ENCODE measurements at regions not wholly inside any gene's neighbourhood (a gene's known extent, or its start where the extent isn't known, plus 50 kb on each side); places are given as distances from the start of the nearest gene placed in this dataset.

- Mint-ChIP-seq H3K27me3 (ENCODE audit: low read depth) (no peaks in the 10 kb centered on the region), H3K36me3 (ENCODE audit: low read depth) (no peaks in the 10 kb centered on the region), H3K4me3 (ENCODE audit: unreplicated experiment) (no peak overlapping the region), H3K9me3 (ENCODE audit: low read depth) (no peaks in the 10 kb centered on the region), H3K4me1 (ENCODE audit: low read depth) (peaks cover 44% of the 10 kb centered on the region), H3K27ac (ENCODE audit: unreplicated experiment) (no peak overlapping the region)
- TF ChIP-seq CTCF (IDR thresholded peaks at IDR 0.05) = no peak
- DNase-seq (ENCODE audit: low spot score) = no peak
These were observed 167.2 kb upstream of the AKR1E2 start for GRCh38 chr10:4658777-4659176.

GRCh38 chr10:4656576-4657194, 169.3 kb upstream of the AKR1E2 start:
- DNase-seq (ENCODE audit: low spot score) = no peak
- Mint-ChIP-seq H3K4me1 (ENCODE audit: low read depth) (peaks cover 31% of the 10 kb centered on the region), H3K27me3 (ENCODE audit: low read depth) (no peaks in the 10 kb centered on the region), H3K36me3 (ENCODE audit: low read depth) (no peaks in the 10 kb centered on the region), H3K4me3 (ENCODE audit: unreplicated experiment) (no peak overlapping the region), H3K9me3 (ENCODE audit: low read depth) (no peaks in the 10 kb centered on the region), H3K27ac (ENCODE audit: unreplicated experiment) (peak overlapping the region; percentile 27)
- TF ChIP-seq CTCF (IDR thresholded peaks at IDR 0.05) = peak; percentile 96

GRCh38 chr10:4655879-4656278, 170.1 kb upstream of the AKR1E2 start:
- no peaks in the 10 kb centered on the region for H3K9me3 Mint-ChIP-seq (ENCODE audit: low read depth)

GRCh38 chr10:4655406-4655805, 170.6 kb upstream of the AKR1E2 start:
- no peak overlapping the region for H3K27ac Mint-ChIP-seq (ENCODE audit: unreplicated experiment)
- DNase-seq (ENCODE audit: low spot score) = no peak
- TF ChIP-seq CTCF (IDR thresholded peaks at IDR 0.05) = no peak
- H3K4me1 Mint-ChIP-seq (ENCODE audit: low read depth) = peaks cover 38% of the 10 kb centered on the region
- H3K36me3 Mint-ChIP-seq (ENCODE audit: low read depth) = no peaks in the 10 kb centered on the region
- no peaks in the 10 kb centered on the region for H3K9me3 Mint-ChIP-seq (ENCODE audit: low read depth)
- H3K27me3 Mint-ChIP-seq (ENCODE audit: low read depth) = no peaks in the 10 kb centered on the region
- no peak overlapping the region for H3K4me3 Mint-ChIP-seq (ENCODE audit: unreplicated experiment)

More at GRCh38 chr10:4655879-4656278, 170.1 kb upstream of the AKR1E2 start:
- no peak overlapping the region for H3K4me3 Mint-ChIP-seq (ENCODE audit: unreplicated experiment)
- H3K36me3 Mint-ChIP-seq (ENCODE audit: low read depth) = no peaks in the 10 kb centered on the region
- H3K4me1 Mint-ChIP-seq (ENCODE audit: low read depth) = peaks cover 33% of the 10 kb centered on the region
- no peaks in the 10 kb centered on the region for H3K27me3 Mint-ChIP-seq (ENCODE audit: low read depth)
- DNase-seq (ENCODE audit: low spot score) = no peak
- no peak overlapping the region for H3K27ac Mint-ChIP-seq (ENCODE audit: unreplicated experiment)
- TF ChIP-seq CTCF (IDR thresholded peaks at IDR 0.05) = no peak

- Mint-ChIP-seq H3K9me3 (ENCODE audit: low read depth) (no peaks in the 10 kb centered on the region), H3K4me1 (ENCODE audit: low read depth) (peaks cover 47% of the 10 kb centered on the region), H3K4me3 (ENCODE audit: unreplicated experiment) (no peak overlapping the region), H3K27ac (ENCODE audit: unreplicated experiment) (no peak overlapping the region), H3K27me3 (ENCODE audit: low read depth) (no peaks in the 10 kb centered on the region), H3K36me3 (ENCODE audit: low read depth) (no peaks in the 10 kb centered on the region)
- TF ChIP-seq CTCF (IDR thresholded peaks at IDR 0.05) = no peak
- DNase-seq (ENCODE audit: low spot score) = no peak
These were observed 171.5 kb upstream of the AKR1E2 start for GRCh38 chr10:4654496-4654895.

Data from chondrocyte (in vitro differentiated cells).